OCI-LY1 (cell line): ENCODE measurements at regions not wholly inside any gene's neighbourhood (a gene's known extent, or its start where the extent isn't known, plus 50 kb on each side); places are given as distances from the start of the nearest gene placed in this dataset.

Source experiments
- H2AFZ ChIP-seq: fragments of 200-600 bp; sonication (generic), shearing (Covaris generic); 2 replicates; pipeline ENCODE4 v1.6.0; 2014; ENCODE audit warnings: antibody characterized with exemption, mild to moderate bottlenecking, low read length
- H3F3A ChIP-seq: fragments of 200-600 bp; sonication (generic), shearing (Covaris generic); 2 replicates; pipeline ENCODE4 v1.6.0; 2014; ENCODE audit warnings: mild to moderate bottlenecking, antibody characterized with exemption, low read length, moderate library complexity; ENCODE audit not compliant: insufficient read depth
- H3K27ac ChIP-seq: fragments of 200-600 bp; sonication (generic); 2 replicates; pipeline ENCODE4 v1.5.1; 2014; ENCODE audit warnings: low read length, mixed run types, mild to moderate bottlenecking, low read depth; ENCODE audit not compliant: poor library complexity, severe bottlenecking
- H3K27me3 ChIP-seq: fragments of 200-600 bp; sonication (generic); 2 replicates; pipeline ENCODE4 v1.6.0; 2014; ENCODE audit warnings: antibody characterized with exemption, mild to moderate bottlenecking, low read length, moderate library complexity; ENCODE audit not compliant: insufficient read depth
- H3K36me3 ChIP-seq: fragments of 200-600 bp; sonication (generic); 2 replicates; pipeline ENCODE4 v1.6.1; 2014; ENCODE audit warnings: mild to moderate bottlenecking, antibody characterized with exemption, low read length, moderate library complexity, mixed read lengths; ENCODE audit not compliant: insufficient read depth
- H3K4me1 ChIP-seq: fragments of 200-600 bp; sonication (generic); 2 replicates; pipeline ENCODE4 v1.5.1; 2014; ENCODE audit warnings: mild to moderate bottlenecking, low read length, moderate library complexity; ENCODE audit not compliant: insufficient read depth, severe bottlenecking
- H3K4me2 ChIP-seq: fragments of 200-600 bp; sonication (generic), shearing (Covaris generic); 2 replicates; pipeline ENCODE4 v1.6.1; 2014; ENCODE audit warnings: low read length
- H3K4me3 ChIP-seq: fragments of 200-600 bp; sonication (generic); 2 replicates; pipeline ENCODE4 v1.5.1; 2014; ENCODE audit warnings: low read length, low read depth, mild to moderate bottlenecking, mixed read lengths; ENCODE audit not compliant: poor library complexity, severe bottlenecking
- H3K79me2 ChIP-seq: fragments of 200-600 bp; shearing (Covaris generic); 2 replicates; pipeline ENCODE4 v1.6.1; 2016; ENCODE audit warnings: mixed run types, low read length, mixed read lengths; ENCODE audit not compliant: insufficient read depth
- H3K9ac ChIP-seq: fragments of 200-600 bp; sonication (generic), shearing (Covaris generic); 2 replicates; pipeline ENCODE4 v1.6.1; 2014; ENCODE audit warnings: mild to moderate bottlenecking, low read length, mixed read lengths
- H3K9me2 ChIP-seq: fragments of 200-600 bp; sonication (generic), shearing (Covaris generic); 2 replicates; pipeline ENCODE4 v1.6.1; 2014; ENCODE audit warnings: low read depth, mild to moderate bottlenecking, low read length, mixed read lengths
- H3K9me3 ChIP-seq: fragments of 200-600 bp; shearing (Covaris generic); 2 replicates; pipeline ENCODE4 v1.6.1; 2014; ENCODE audit warnings: low read length, mixed read lengths
- H4K20me1 ChIP-seq: fragments of 200-600 bp; sonication (generic), shearing (Covaris generic); 2 replicates; pipeline ENCODE4 v1.6.0; 2016; ENCODE audit warnings: mild to moderate bottlenecking, low read length; ENCODE audit not compliant: insufficient read depth
- CTCF ChIP-seq: fragments of 200-600 bp; sonication (generic), shearing (Covaris generic); IDR thresholded peaks from 2 replicates; pipeline ENCODE4 v1.5.1; 2017; ENCODE audit warnings: mild to moderate bottlenecking, antibody characterized with exemption, low read length, moderate library complexity, mixed read lengths
- EZH2 ChIP-seq: fragments of 200-600 bp; sonication (generic), shearing (Covaris generic); IDR thresholded peaks from 2 replicates; pipeline ENCODE4 v1.8.0; 2017; ENCODE audit warnings: borderline replicate concordance, mixed run types, mild to moderate bottlenecking, antibody characterized with exemption, low read length, moderate library complexity, mixed read lengths

GRCh38 chr12:92365836-92366235, 220.2 kb upstream of the BTG1 start:
- TF ChIP-seq EZH2 (no peak), CTCF (no peak)
- H3K9ac ChIP-seq = no peak overlapping the region
- H3K79me2 ChIP-seq = no peaks in the 10 kb centered on the region
- H3K9me2 ChIP-seq = no peaks in the 10 kb centered on the region
- H4K20me1 ChIP-seq = no peaks in the 10 kb centered on the region
- H3K36me3 ChIP-seq = no peaks in the 10 kb centered on the region
- no peak overlapping the region for H3K4me3 ChIP-seq
- H3K4me2 ChIP-seq = no peak overlapping the region
- no peaks in the 10 kb centered on the region for H3K27me3 ChIP-seq
- H3F3A ChIP-seq = peaks cover 6% of the 10 kb centered on the region; the same call in 1 of the 2 replicates
- H3K9me3 ChIP-seq = no peaks in the 10 kb centered on the region
- peak overlapping the region; percentile 96 for H3K27ac ChIP-seq
- no peak overlapping the region for H2AFZ ChIP-seq
- H3K4me1 ChIP-seq = peaks cover 60% of the 10 kb centered on the region

- H3K4me3 ChIP-seq = no peak overlapping the region
- H4K20me1 ChIP-seq = no peaks in the 10 kb centered on the region
- no peaks in the 10 kb centered on the region for H3K79me2 ChIP-seq
- no peak overlapping the region for H3K4me2 ChIP-seq
- no peaks in the 10 kb centered on the region for H3K36me3 ChIP-seq
- H3K9me3 ChIP-seq = no peaks in the 10 kb centered on the region
- no peak overlapping the region for H3K9ac ChIP-seq
- H3K4me1 ChIP-seq = peaks cover 61% of the 10 kb centered on the region
- H3F3A ChIP-seq = peaks cover 6% of the 10 kb centered on the region; the same call in 1 of the 2 replicates
- H2AFZ ChIP-seq = no peak overlapping the region
- no peak for TF ChIP-seq EZH2
- no peak for TF ChIP-seq CTCF
- no peaks in the 10 kb centered on the region for H3K27me3 ChIP-seq
- no peaks in the 10 kb centered on the region for H3K9me2 ChIP-seq
- peak overlapping the region; percentile 96 for H3K27ac ChIP-seq
Measured at GRCh38 chr12:92365333-92365732, 219.7 kb upstream of the BTG1 start.

GRCh38 chr12:92363295-92364146, 217.9 kb upstream of the BTG1 start:
- Histone ChIP-seq H3K4me2 (peak overlapping the region; percentile 75), H3K9ac (peak overlapping the region; percentile 64)
- TF ChIP-seq CTCF (no peak), EZH2 (no peak)

More at GRCh38 chr12:92363295-92364146, 217.9 kb upstream of the BTG1 start:
- peaks cover 6% of the 10 kb centered on the region; the same call in 1 of the 2 replicates for H3F3A ChIP-seq
- 0 out of 2 replicates have a peak overlapping the region, but pooled peaks have one; percentile 0 for H2AFZ ChIP-seq
- no peaks in the 10 kb centered on the region for H3K36me3 ChIP-seq
- H4K20me1 ChIP-seq = no peaks in the 10 kb centered on the region
- H3K4me3 ChIP-seq = peak overlapping the region; percentile 50
- peak overlapping the region; percentile 96 for H3K27ac ChIP-seq
- H3K9me3 ChIP-seq = no peaks in the 10 kb centered on the region
- H3K4me1 ChIP-seq = peaks cover 69% of the 10 kb centered on the region
- no peaks in the 10 kb centered on the region for H3K9me2 ChIP-seq
- H3K27me3 ChIP-seq = no peaks in the 10 kb centered on the region
- H3K79me2 ChIP-seq = no peaks in the 10 kb centered on the region
